ENCODE measurements at regions not wholly inside any gene's neighbourhood (a gene's known extent, or its start where the extent isn't known, plus 50 kb on each side); places are given as distances from the start of the nearest gene placed in this dataset.

- Histone ChIP-seq H2BK5ac (ENCODE audit: insufficient read length, low read length) (no peak overlapping the region), H4K20me1 (ENCODE audit: control insufficient read depth, insufficient read depth, insufficient read length) (no peaks in the 10 kb centered on the region), H2BK12ac (ENCODE audit: insufficient read length, low read depth, low read length) (no peak overlapping the region), H2AFZ (ENCODE audit: low read length) (no peak overlapping the region), H3K56ac (ENCODE audit: insufficient read length, low read depth, low read length) (no peak overlapping the region), H4K8ac (replicated peaks; ENCODE audit: insufficient read length, low read depth, low read length) (no peak overlapping the region), H3K4me2 (ENCODE audit: insufficient read depth, insufficient read length, low read length) (no peak overlapping the region), H4K5ac (ENCODE audit: insufficient read length, low read depth, low read length) (no peak overlapping the region), H3K4me1 (ENCODE audit: insufficient read depth, low read length) (no peaks in the 10 kb centered on the region; the same call in 1 of the 2 replicates), H3K4ac (ENCODE audit: low read depth, low read length) (no peak overlapping the region), H3K27me3 (ENCODE audit: insufficient read depth, low read length) (no peaks in the 10 kb centered on the region), H2BK120ac (ENCODE audit: low read depth, low read length, poor library complexity, severe bottlenecking) (no peak overlapping the region), H4K91ac (ENCODE audit: insufficient read length, low read depth, low read length) (no peak overlapping the region), H3K14ac (ENCODE audit: insufficient read depth, low read length) (no peak overlapping the region), H3T11ph (ENCODE audit: low read length) (no peak overlapping the region), H2BK15ac (ENCODE audit: low read depth, low read length) (no peak overlapping the region), H3K23ac (ENCODE audit: insufficient read length, low read depth, low read length) (no peak overlapping the region), H3K27ac (ENCODE audit: insufficient read length, low read depth, low read length) (no peak overlapping the region), H3K79me1 (ENCODE audit: insufficient read depth, low read depth, low read length, poor library complexity, severe bottlenecking) (no peaks in the 10 kb centered on the region), H2AK5ac (ENCODE audit: insufficient read length, low read length) (no peak overlapping the region), H3K9me3 (ENCODE audit: control insufficient read depth, low read depth, low read length) (no peaks in the 10 kb centered on the region), H3K23me2 (ENCODE audit: insufficient read length, low read depth, low read length, poor library complexity, severe bottlenecking) (no peaks in the 10 kb centered on the region), H2BK20ac (ENCODE audit: low read depth, low read length, poor library complexity, severe bottlenecking) (no peak overlapping the region), H3K18ac (ENCODE audit: insufficient read length, low read depth, low read length) (no peak overlapping the region), H3K9ac (ENCODE audit: extremely low read depth, insufficient read length, low read length) (no peak overlapping the region), H3K79me2 (ENCODE audit: insufficient read depth, low read length) (no peaks in the 10 kb centered on the region)
- Mint-ChIP-seq H3K4me3 (no peak overlapping the region), H3K9me3 (peaks cover 0 to 2% of the 10 kb centered on the region in 2 experiments; a peak in 1 of 5 replicates), H3K36me3 (ENCODE audit: insufficient read depth in 1 of 3, low read depth in 3 of 3) (peaks cover 0 to 3% (median 0%) of the 10 kb centered on the region in 3 experiments; a peak in 1 of 7 replicates), H3K4me1 (no peaks in the 10 kb centered on the region), H3K27me3 (ENCODE audit: low read depth) (no peaks in the 10 kb centered on the region; the same call in 1 of the 2 replicates), H3K27ac (no peak overlapping the region)
- no peak for DNase-seq
- TF ChIP-seq, protein P1, sequence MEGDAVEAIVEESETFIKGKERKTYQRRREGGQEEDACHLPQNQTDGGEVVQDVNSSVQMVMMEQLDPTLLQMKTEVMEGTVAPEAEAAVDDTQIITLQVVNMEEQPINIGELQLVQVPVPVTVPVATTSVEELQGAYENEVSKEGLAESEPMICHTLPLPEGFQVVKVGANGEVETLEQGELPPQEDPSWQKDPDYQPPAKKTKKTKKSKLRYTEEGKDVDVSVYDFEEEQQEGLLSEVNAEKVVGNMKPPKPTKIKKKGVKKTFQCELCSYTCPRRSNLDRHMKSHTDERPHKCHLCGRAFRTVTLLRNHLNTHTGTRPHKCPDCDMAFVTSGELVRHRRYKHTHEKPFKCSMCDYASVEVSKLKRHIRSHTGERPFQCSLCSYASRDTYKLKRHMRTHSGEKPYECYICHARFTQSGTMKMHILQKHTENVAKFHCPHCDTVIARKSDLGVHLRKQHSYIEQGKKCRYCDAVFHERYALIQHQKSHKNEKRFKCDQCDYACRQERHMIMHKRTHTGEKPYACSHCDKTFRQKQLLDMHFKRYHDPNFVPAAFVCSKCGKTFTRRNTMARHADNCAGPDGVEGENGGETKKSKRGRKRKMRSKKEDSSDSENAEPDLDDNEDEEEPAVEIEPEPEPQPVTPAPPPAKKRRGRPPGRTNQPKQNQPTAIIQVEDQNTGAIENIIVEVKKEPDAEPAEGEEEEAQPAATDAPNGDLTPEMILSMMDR (conservative IDR thresholded peaks at IDR 0.05) = no peak
- WGBS (ENCODE audit: extremely low coverage, insufficient read length, low lambda C conversion rate) = no CpG with 5 or more reads among the region's 3 CpGs
Measured at GRCh38 chr13:107076801-107077200, 508.9 kb upstream of the ARGLU1 start.

Measured in H9 (cell line).